ENCODE measurements at regions not wholly inside any gene's neighbourhood (a gene's known extent, or its start where the extent isn't known, plus 50 kb on each side); places are given as distances from the start of the nearest gene placed in this dataset.

DNA sequence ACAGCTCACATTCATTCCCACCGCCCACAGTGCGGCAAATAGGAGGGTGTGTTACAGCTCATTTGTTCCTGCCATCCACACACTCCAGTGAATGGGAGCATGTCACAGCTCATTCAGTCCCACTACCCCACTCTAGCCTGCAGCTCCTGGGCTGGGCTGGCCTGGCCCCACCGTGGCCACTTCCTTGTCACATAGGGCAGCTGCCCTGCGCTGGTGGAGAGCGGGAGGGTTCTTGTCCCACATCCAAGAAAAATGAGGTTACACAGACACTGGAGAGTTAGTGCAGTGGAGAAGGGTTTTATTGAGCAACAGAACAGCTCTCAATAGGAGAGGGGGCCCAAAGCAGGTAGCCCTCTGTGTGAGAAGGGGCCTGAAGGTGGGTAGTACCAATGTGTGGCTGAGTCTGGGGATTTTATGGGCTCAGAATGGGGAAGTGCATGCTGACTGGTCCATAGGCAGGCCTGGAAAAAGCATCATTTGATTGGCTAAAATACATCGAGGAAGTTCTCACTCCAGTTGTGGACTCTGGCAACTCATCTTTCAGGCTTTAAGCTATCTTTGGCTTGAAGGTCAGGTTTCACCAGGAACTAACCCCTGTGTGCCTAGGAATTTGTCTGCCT is 249.7 kb downstream of the ETAA1 start:
- ATAC-seq (no peak), DNase-seq (ENCODE audit: low spot score) (no peak)
- 0 out of 2 replicates have a peak, but pooled peaks cover 3% of the 10 kb centered on the region for H3K36me3 Mint-ChIP-seq
- no peak overlapping the region for H3K4me3 Mint-ChIP-seq
- H3K27me3 Mint-ChIP-seq (ENCODE audit: low read depth) = no peaks in the 10 kb centered on the region
- POLR2A ChIA-PET = no interaction called here
- TF ChIP-seq, protein P1, sequence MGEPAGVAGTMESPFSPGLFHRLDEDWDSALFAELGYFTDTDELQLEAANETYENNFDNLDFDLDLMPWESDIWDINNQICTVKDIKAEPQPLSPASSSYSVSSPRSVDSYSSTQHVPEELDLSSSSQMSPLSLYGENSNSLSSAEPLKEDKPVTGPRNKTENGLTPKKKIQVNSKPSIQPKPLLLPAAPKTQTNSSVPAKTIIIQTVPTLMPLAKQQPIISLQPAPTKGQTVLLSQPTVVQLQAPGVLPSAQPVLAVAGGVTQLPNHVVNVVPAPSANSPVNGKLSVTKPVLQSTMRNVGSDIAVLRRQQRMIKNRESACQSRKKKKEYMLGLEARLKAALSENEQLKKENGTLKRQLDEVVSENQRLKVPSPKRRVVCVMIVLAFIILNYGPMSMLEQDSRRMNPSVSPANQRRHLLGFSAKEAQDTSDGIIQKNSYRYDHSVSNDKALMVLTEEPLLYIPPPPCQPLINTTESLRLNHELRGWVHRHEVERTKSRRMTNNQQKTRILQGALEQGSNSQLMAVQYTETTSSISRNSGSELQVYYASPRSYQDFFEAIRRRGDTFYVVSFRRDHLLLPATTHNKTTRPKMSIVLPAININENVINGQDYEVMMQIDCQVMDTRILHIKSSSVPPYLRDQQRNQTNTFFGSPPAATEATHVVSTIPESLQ (CRISPR knock-in tag; IDR thresholded peaks at IDR 0.05) = no peak
- TF ChIP-seq RELA (CRISPR knock-in tag; IDR thresholded peaks at IDR 0.05; ENCODE audit: borderline replicate concordance) (no peak), ZNF671 (CRISPR knock-in tag; IDR thresholded peaks at IDR 0.05) (no peak), TEAD4 (CRISPR knock-in tag; IDR thresholded peaks at IDR 0.05) (no peak)
- CTCF ChIA-PET = no interaction called here
- peaks cover 16% of the 10 kb centered on the region for H3K4me1 Mint-ChIP-seq
- H3K27ac Mint-ChIP-seq = no peak overlapping the region
- peaks cover 7% of the 10 kb centered on the region for H3K9me3 Mint-ChIP-seq

DNA sequence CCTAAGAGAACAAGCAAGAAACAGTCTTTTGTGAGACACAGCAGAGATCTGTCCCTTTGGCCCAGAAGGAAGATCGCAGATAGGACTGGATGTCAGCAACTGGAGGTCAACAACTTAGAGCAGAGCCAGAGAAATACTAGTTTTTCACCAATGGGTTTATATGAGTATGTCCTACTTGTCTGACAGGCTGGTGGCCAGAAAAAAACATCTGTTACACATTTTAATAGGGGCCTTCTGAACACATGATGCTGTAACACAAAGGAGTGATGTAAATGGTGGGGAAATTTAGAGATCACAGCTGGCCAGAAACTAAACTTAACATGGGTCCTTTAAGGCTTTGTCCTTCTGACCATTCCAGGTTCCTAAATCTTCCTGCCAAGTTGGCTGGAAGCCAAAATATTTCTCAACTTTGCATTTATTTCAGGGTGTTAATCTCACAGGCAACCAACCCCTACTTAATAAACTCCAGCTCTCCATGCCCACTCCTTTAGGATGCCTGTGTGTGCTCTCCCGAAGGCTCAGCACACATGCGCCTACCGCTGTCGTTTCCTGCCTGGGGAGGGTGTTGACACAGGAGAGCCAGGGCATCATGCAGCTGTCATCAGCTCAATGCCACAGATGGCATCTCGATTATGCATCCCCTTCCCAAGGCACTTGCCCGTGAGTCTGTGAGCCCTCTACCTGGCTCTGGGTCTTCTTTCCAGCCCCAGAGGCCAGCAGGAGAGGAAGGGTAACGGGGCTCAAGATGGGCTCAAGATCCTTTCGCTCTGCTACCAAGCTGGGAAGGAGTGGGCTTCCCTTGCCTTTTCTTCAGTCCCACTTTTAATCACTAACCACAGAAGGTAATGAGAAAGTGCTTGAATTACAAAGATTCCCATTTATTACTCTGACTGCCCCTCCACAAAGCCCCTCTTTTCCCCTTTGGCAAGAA is 252.5 kb downstream of the ETAA1 start:
- Mint-ChIP-seq H3K9me3 (peaks cover 20% of the 10 kb centered on the region), H3K27me3 (ENCODE audit: low read depth) (no peaks in the 10 kb centered on the region), H3K4me1 (peaks cover 16% of the 10 kb centered on the region), H3K36me3 (peaks cover 13% of the 10 kb centered on the region), H3K4me3 (no peak overlapping the region), H3K27ac (no peak overlapping the region)
- CTCF ChIA-PET = interaction anchor here (0.7 to 1.2 kb wide), 3 partner anchors 199 to 434 kb away, joined by 3 to 4 read pairs (median 3); no protein-coding TSS in a partner anchor
- ATAC-seq = peak; percentile 41
- DNase-seq (ENCODE audit: low spot score) = no peak
- TF ChIP-seq, protein P2, sequence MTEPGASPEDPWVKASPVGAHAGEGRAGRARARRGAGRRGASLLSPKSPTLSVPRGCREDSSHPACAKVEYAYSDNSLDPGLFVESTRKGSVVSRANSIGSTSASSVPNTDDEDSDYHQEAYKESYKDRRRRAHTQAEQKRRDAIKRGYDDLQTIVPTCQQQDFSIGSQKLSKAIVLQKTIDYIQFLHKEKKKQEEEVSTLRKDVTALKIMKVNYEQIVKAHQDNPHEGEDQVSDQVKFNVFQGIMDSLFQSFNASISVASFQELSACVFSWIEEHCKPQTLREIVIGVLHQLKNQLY (CRISPR knock-in tag; IDR thresholded peaks at IDR 0.05) = no peak
- TF ChIP-seq TEAD1 (CRISPR knock-in tag; IDR thresholded peaks at IDR 0.05) (no peak), JAZF1 (CRISPR knock-in tag; IDR thresholded peaks at IDR 0.05) (no peak), ZNF232 (CRISPR knock-in tag; IDR thresholded peaks at IDR 0.05) (no peak), MYBL2 (CRISPR knock-in tag; IDR thresholded peaks at IDR 0.05) (no peak), NR3C1 (CRISPR knock-in tag; conservative IDR thresholded peaks at IDR 0.05; ENCODE audit: low read depth) (no peak), ZNF121 (CRISPR knock-in tag; IDR thresholded peaks at IDR 0.05) (no peak), ZBTB21 (CRISPR knock-in tag; IDR thresholded peaks at IDR 0.05; ENCODE audit: borderline replicate concordance) (no peak), SMAD3 (CRISPR knock-in tag; IDR thresholded peaks at IDR 0.05; ENCODE audit: borderline replicate concordance) (no peak), NFATC4 (CRISPR knock-in tag; IDR thresholded peaks at IDR 0.05) (no peak), OVOL2 (CRISPR knock-in tag; IDR thresholded peaks at IDR 0.05; ENCODE audit: borderline replicate concordance) (no peak), ZNF138 (CRISPR knock-in tag; conservative IDR thresholded peaks at IDR 0.05) (no peak)
- TF ChIP-seq, protein P3, sequence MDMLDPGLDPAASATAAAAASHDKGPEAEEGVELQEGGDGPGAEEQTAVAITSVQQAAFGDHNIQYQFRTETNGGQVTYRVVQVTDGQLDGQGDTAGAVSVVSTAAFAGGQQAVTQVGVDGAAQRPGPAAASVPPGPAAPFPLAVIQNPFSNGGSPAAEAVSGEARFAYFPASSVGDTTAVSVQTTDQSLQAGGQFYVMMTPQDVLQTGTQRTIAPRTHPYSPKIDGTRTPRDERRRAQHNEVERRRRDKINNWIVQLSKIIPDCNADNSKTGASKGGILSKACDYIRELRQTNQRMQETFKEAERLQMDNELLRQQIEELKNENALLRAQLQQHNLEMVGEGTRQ (CRISPR knock-in tag; IDR thresholded peaks at IDR 0.05) = no peak
- TF ChIP-seq, protein P4, sequence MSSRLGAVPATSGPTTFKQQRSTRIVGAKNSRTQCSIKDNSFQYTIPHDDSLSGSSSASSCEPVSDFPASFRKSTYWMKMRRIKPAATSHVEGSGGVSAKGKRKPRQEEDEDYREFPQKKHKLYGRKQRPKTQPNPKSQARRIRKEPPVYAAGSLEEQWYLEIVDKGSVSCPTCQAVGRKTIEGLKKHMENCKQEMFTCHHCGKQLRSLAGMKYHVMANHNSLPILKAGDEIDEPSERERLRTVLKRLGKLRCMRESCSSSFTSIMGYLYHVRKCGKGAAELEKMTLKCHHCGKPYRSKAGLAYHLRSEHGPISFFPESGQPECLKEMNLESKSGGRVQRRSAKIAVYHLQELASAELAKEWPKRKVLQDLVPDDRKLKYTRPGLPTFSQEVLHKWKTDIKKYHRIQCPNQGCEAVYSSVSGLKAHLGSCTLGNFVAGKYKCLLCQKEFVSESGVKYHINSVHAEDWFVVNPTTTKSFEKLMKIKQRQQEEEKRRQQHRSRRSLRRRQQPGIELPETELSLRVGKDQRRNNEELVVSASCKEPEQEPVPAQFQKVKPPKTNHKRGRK (CRISPR knock-in tag; IDR thresholded peaks at IDR 0.05; ENCODE audit: borderline replicate concordance) = no peak
- TF ChIP-seq, protein P5, sequence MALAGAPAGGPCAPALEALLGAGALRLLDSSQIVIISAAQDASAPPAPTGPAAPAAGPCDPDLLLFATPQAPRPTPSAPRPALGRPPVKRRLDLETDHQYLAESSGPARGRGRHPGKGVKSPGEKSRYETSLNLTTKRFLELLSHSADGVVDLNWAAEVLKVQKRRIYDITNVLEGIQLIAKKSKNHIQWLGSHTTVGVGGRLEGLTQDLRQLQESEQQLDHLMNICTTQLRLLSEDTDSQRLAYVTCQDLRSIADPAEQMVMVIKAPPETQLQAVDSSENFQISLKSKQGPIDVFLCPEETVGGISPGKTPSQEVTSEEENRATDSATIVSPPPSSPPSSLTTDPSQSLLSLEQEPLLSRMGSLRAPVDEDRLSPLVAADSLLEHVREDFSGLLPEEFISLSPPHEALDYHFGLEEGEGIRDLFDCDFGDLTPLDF (CRISPR knock-in tag; IDR thresholded peaks at IDR 0.05) = no peak
- TF ChIP-seq, protein P6, sequence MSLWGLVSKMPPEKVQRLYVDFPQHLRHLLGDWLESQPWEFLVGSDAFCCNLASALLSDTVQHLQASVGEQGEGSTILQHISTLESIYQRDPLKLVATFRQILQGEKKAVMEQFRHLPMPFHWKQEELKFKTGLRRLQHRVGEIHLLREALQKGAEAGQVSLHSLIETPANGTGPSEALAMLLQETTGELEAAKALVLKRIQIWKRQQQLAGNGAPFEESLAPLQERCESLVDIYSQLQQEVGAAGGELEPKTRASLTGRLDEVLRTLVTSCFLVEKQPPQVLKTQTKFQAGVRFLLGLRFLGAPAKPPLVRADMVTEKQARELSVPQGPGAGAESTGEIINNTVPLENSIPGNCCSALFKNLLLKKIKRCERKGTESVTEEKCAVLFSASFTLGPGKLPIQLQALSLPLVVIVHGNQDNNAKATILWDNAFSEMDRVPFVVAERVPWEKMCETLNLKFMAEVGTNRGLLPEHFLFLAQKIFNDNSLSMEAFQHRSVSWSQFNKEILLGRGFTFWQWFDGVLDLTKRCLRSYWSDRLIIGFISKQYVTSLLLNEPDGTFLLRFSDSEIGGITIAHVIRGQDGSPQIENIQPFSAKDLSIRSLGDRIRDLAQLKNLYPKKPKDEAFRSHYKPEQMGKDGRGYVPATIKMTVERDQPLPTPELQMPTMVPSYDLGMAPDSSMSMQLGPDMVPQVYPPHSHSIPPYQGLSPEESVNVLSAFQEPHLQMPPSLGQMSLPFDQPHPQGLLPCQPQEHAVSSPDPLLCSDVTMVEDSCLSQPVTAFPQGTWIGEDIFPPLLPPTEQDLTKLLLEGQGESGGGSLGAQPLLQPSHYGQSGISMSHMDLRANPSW (CRISPR knock-in tag; conservative IDR thresholded peaks at IDR 0.05; ENCODE audit: low read depth) = no peak
- POLR2A ChIA-PET = interaction anchor here (0.6 kb wide), 1 partner anchor 58 kb away, joined by 3 read pairs; no protein-coding TSS in a partner anchor
